Thymus (tissue), 11 donors: ENCODE measurements at regions not wholly inside any gene's neighbourhood (a gene's known extent, or its start where the extent isn't known, plus 50 kb on each side); places are given as distances from the start of the nearest gene placed in this dataset.

Experiments used
- DNase-seq, 9 donors: peaks; one replicate each; pipeline ENCODE4 v3.0.0-alpha.2; 2013; ENCODE audit warnings: low spot score in 9 of 9, low read depth in 6 of 9, missing footprints in 1 of 9
- H3K27ac ChIP-seq, 2 donors: one replicate each; pipeline ENCODE4 v1.5.1; 2013; ENCODE audit warnings: control low read depth in 1 of 2, low read depth in 1 of 2, low read length in 1 of 2, mild to moderate bottlenecking in 1 of 2, moderate library complexity in 1 of 2
- H3K27me3 ChIP-seq, 2 donors: one replicate each; pipeline ENCODE4 v1.5.1; 2013; ENCODE audit warnings: low read length in 1 of 2; ENCODE audit not compliant: control insufficient read depth in 2 of 2, insufficient read depth in 1 of 2
- H3K36me3 ChIP-seq, 2 donors: one replicate each; pipeline ENCODE4 v1.5.1; 2013; ENCODE audit warnings: low read length in 1 of 2, mild to moderate bottlenecking in 1 of 2, moderate library complexity in 1 of 2; ENCODE audit not compliant: control insufficient read depth in 2 of 2, insufficient read depth in 2 of 2
- H3K4me1 ChIP-seq, 2 donors: one replicate each; pipeline ENCODE4 v1.5.1; 2013; ENCODE audit warnings: low read length in 2 of 2; ENCODE audit not compliant: control insufficient read depth in 2 of 2, insufficient read depth in 2 of 2
- H3K4me3 ChIP-seq, 2 donors: one replicate each; pipeline ENCODE4 v1.5.1; 2013; ENCODE audit warnings: low read length in 2 of 2, control low read depth in 1 of 2, mild to moderate bottlenecking in 1 of 2
- H3K9me3 ChIP-seq, 2 donors: one replicate each; pipeline ENCODE4 v1.5.1; 2013; ENCODE audit warnings: low read length in 1 of 2, mild to moderate bottlenecking in 1 of 2; ENCODE audit not compliant: control insufficient read depth in 2 of 2, insufficient read depth in 1 of 2
- WGBS: extraction: QIAGEN DNeasy Blood & Tissue Kit; methylation state at CpG from one replicate; pipeline ENCODE4 v1.1.7; 2013; 5-methylcytosine and 5-hydroxymethylcytosine counted together
- donor health status: healthy.

GRCh38 chr21:19683492-19683891 is 1279.9 kb upstream of the TMPRSS15 start:
- no peaks in the 10 kb centered on the region for H3K36me3 ChIP-seq
- no peak for DNase-seq
- 71% methylated on average over 2 of the region's 2 CpGs for WGBS
- no peaks in the 10 kb centered on the region for H3K4me1 ChIP-seq
- H3K9me3 ChIP-seq: peaks cover 1 to 21% of the 10 kb centered on the region in 2 donors
- H3K4me3 ChIP-seq: no peak overlapping the region
- H3K27me3 ChIP-seq: no peaks in the 10 kb centered on the region
- H3K27ac ChIP-seq: no peak overlapping the region

DNA sequence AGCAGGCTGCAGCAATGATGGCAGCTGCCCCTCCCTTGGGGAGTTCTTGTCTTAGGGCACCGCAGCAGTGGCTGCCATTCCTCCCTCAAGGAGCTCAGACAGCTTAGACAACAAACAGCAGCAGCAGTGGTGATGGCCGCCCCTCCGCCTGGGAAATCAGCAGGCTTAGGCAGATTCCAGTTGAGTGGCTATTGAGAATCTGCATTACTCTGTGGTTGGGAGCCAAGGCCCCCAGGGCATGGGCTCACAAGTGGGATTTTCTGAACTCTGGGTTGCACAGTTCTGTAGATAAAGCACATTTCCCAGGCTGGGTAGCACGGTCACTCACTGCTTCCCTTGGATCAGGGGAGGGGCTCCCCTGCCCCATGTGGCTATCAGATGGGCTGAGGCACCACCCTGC is 1280.7 kb upstream of the TMPRSS15 start:
- Histone ChIP-seq H3K4me1 (no peaks in the 10 kb centered on the region), H3K9me3 (peaks cover 0 to 21% of the 10 kb centered on the region in 2 donors), H3K27me3 (no peaks in the 10 kb centered on the region), H3K36me3 (no peaks in the 10 kb centered on the region), H3K4me3 (no peak overlapping the region), H3K27ac (no peak overlapping the region)
- 72% methylated on average over 4 of the region's 4 CpGs for WGBS
- DNase-seq: no peak

DNA sequence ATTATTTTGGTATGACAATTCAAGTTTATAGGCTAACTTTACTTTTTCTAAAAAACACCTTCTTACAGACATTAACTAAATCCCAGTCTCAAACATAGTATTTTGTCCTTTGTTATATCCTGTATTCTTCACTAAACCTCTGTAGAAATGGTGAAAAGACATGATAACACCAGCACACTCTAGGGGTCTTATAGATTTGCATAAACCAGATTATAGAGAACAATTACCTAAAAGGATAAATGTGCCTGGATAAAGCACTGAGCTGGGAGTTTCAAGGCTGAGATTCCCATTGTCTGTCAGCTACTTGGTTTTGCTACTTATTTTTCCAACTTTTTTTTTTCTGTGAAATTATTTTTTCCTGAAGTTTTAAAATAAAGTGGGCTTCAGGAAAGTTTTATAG is 1288.6 kb upstream of the TMPRSS15 start:
- H3K4me1 ChIP-seq: no peaks in the 10 kb centered on the region
- no peak for DNase-seq

GRCh38 chr21:19695796-19696195 is 1292.2 kb upstream of the TMPRSS15 start:
- no peak overlapping the region for H3K4me3 ChIP-seq
- H3K27ac ChIP-seq: no peak overlapping the region
- DNase-seq: no peak
- no peaks in the 10 kb centered on the region for H3K27me3 ChIP-seq
- H3K36me3 ChIP-seq: no peaks in the 10 kb centered on the region
- WGBS: 95% methylated on average over 1 of the region's 1 CpG
- no peaks in the 10 kb centered on the region for H3K4me1 ChIP-seq
- peaks cover 0 to 1% of the 10 kb centered on the region in 2 donors for H3K9me3 ChIP-seq

More for the DNA sequence above, 1288.6 kb upstream of the TMPRSS15 start:
- H3K36me3 ChIP-seq: no peaks in the 10 kb centered on the region
- no peaks in the 10 kb centered on the region for H3K27me3 ChIP-seq
- no peak overlapping the region for H3K27ac ChIP-seq
- peaks cover 0 to under 1% of the 10 kb centered on the region in 2 donors for H3K9me3 ChIP-seq
- no peak overlapping the region for H3K4me3 ChIP-seq

DNA sequence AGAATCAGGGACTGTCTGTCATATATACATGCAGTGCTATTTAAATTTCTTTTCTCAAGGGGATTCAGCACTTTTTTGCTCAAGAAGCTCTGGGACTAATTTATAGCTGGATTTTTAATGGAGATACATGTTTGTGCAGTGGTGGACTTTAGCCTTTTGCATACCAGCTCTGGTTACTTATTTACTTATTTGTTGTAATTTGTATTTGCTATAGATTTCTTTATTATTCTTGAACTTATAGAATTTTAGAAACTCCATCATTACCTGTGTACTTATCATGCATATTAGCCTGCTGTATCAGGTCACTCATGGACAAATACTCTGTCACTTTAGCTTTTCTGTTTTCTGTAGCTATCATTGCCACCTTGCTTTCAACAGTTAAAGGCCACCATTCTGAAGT is 1296.9 kb upstream of the TMPRSS15 start:
- H3K27me3 ChIP-seq: no peaks in the 10 kb centered on the region
- no peak overlapping the region for H3K27ac ChIP-seq
- H3K9me3 ChIP-seq: peaks cover 0 to 1% of the 10 kb centered on the region in 2 donors
- no peak for DNase-seq
- no peaks in the 10 kb centered on the region for H3K36me3 ChIP-seq
- H3K4me1 ChIP-seq: no peaks in the 10 kb centered on the region
- H3K4me3 ChIP-seq: no peak overlapping the region

- no peak for DNase-seq
- WGBS: 49% methylated on average over 1 of the region's 1 CpG
- peaks cover 0 to 4% of the 10 kb centered on the region in 2 donors for H3K9me3 ChIP-seq
- no peak overlapping the region for H3K27ac ChIP-seq
- H3K4me3 ChIP-seq: no peak overlapping the region
- no peaks in the 10 kb centered on the region for H3K36me3 ChIP-seq
- no peaks in the 10 kb centered on the region for H3K27me3 ChIP-seq
- H3K4me1 ChIP-seq: no peaks in the 10 kb centered on the region
These were observed 1295.5 kb upstream of the NCAM2 start for GRCh38 chr21:19702726-19703125.

- DNase-seq: no peak
- Histone ChIP-seq H3K4me1 (no peaks in the 10 kb centered on the region), H3K4me3 (no peak overlapping the region), H3K36me3 (no peaks in the 10 kb centered on the region), H3K9me3 (peaks cover 0 to 7% of the 10 kb centered on the region in 2 donors), H3K27me3 (no peaks in the 10 kb centered on the region), H3K27ac (no peak overlapping the region)
These were observed 1293.4 kb upstream of the NCAM2 start for GRCh38 chr21:19704832-19705231.

- no peaks in the 10 kb centered on the region for H3K36me3 ChIP-seq
- peaks cover 0 to 5% of the 10 kb centered on the region in 2 donors for H3K9me3 ChIP-seq
- H3K27me3 ChIP-seq: no peaks in the 10 kb centered on the region
- 87% methylated on average over 3 of the region's 3 CpGs for WGBS
- no peak overlapping the region for H3K4me3 ChIP-seq
- DNase-seq: no peak
- no peaks in the 10 kb centered on the region for H3K4me1 ChIP-seq
- no peak overlapping the region for H3K27ac ChIP-seq
These were observed 1285.8 kb upstream of the NCAM2 start for GRCh38 chr21:19712441-19712840.

DNA sequence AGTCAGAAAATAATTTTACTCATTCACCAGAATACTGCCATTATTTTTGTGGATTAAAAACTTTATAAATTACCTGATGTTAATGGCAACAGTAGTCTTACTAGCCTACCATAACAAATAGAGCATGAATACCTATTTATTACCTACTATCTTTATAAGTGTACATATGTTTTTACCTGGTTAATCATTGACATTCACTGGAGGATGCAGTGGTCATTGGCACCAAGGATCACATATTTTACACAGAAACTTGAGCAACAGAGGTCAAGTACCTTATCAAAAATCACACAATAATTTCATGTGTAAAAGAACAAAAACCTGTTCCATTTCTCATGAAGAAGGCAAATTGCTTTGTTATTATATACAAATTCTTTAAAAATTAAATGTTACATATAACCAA is 1284.9 kb upstream of the NCAM2 start:
- Histone ChIP-seq H3K4me3 (no peak overlapping the region), H3K9me3 (no peaks in the 10 kb centered on the region), H3K27ac (no peak overlapping the region), H3K27me3 (no peaks in the 10 kb centered on the region), H3K4me1 (no peaks in the 10 kb centered on the region), H3K36me3 (no peaks in the 10 kb centered on the region)
- DNase-seq: no peak

DNA sequence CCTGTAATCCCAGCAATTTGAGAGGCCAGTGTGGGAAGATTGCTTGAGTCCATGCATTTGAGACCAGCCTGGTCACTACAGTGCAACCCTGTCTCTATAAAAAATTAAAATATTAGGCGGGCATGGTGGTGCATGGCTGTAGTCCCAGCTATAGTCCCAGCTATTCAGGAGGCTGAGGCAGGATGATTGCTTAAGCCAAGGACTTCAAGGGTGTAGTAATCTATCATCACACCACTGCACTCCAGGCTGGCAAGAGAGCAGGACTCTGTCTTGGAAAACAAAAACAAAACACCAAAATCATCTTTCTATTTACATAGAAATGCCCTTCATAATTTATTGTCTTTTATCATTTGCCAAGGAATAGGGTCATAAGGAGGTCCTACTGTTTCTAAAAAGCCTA is 1274.1 kb upstream of the NCAM2 start:
- no peak for DNase-seq
- H3K27ac ChIP-seq: no peak overlapping the region
- no peaks in the 10 kb centered on the region for H3K36me3 ChIP-seq
- no peaks in the 10 kb centered on the region for H3K9me3 ChIP-seq
- WGBS: 92% methylated on average over 1 of the region's 1 CpG
- H3K4me3 ChIP-seq: no peak overlapping the region
- no peaks in the 10 kb centered on the region for H3K27me3 ChIP-seq
- H3K4me1 ChIP-seq: no peaks in the 10 kb centered on the region
